ENCODE measurements at regions not wholly inside any gene's neighbourhood (a gene's known extent, or its start where the extent isn't known, plus 50 kb on each side); places are given as distances from the start of the nearest gene placed in this dataset.
A peak's percentile ranks its signal among the peaks of the same experiment; 100 is the strongest.
"Not testable (repeated sequence)": the region's sequence is repeated elsewhere in the genome, so short reads cannot be mapped to it uniquely, and the experiment has no call there.

DNA sequence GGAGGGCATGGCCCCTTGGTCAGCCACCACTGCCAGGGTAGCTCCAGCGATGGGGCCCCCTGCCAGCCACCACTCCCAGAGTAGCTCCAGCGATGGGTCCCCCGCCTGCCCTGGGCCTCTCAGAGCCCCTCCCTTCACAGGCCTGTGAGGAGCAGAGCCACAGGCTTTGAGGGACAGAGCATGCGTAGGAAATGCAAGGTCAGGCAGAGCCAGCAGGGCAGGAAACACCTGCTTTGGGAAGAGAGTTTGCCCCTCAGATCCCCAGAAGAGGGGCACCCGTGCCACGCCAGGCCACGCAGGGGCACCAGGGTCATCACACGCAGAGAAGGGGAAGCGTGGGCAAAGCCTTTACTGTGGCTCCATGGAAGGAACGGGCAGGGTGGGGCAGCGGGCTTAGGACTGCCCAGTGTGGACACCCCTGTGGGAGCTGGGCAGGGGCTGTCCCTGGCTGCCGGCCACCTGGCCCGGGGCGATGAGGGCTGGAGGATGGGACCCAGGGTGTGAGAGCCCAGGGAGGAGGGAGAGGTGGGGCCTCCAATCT is 477.8 kb downstream of the BRD1 start:
- DNase-seq (ENCODE audit: low read depth in 2 of 3, low spot score in 2 of 3), result peak in 1 of 3 donors; percentile 4

DNA sequence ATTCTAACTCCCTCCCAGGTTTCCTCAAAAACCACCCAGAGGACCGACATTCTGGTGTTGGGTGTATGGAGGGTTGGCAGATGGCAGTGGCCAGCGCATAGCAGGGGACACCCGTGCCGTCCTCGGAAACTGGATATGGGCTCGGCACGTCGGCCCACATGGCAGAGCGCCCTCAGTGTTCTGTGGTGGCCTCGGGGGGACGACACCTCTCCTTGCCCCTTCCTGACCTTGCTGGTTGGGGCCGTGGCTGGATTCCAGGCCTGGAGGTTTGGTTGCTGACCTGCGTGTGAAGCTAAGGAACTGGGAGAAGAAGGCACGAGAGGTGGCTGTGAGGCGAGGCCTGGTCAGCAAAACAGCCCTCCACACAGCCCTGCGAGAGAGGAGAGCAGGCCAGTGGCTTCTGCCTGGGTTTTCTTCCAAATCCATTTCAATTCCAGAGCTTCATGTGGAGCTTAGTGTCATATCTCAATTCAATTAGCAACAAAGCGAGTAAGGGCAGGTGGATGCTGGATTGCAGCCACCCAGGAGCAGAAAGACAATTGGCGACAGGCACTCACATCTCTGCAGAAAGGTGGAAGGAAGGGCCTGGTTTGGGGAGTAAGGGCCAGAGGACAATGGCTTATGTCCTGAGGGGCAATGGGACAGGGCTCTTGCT is 478.4 kb downstream of the BRD1 start:
- no peak for DNase-seq (ENCODE audit: low read depth in 2 of 3, low spot score in 2 of 3)

DNA sequence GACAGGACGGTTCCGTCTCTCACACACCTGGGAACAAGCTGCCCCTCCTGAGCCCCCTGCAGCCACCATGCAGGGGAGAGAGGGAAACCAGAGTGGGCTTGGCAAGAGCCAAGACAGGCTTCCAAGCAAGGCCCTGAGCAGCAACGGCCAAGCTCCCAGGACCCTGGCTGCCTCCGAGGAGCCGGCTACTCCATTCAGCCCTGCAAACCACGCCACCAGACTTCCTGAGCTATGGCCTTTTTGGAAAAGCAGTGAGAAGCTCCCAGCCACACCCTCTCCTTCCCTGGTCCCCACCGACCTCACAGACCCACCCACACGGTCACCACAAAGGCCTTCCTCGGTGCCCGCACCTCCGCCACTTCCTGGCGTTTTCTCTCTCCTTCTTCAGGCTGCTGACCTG is 479.0 kb downstream of the BRD1 start:
- no peak for DNase-seq (ENCODE audit: low read depth in 2 of 3, low spot score in 2 of 3)

DNA sequence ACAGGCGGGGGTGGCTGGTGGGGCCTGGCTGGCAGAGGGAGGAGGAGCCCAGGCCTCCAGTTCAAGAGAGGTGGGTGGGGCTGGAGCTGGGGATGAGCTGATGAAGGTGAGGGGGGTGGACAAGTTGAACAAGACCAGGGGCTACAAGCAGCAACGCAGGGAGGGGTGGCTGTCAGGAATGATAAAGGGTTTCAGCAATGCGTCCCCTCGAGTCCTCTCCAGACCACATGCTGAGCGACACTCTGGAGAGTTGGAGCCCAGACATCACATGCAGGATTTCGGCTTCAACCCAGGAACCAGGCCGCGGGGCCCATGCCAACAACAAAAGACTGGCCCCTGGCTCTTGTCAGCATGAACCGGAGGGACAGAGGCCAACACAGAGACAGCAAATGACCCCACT is 480.3 kb downstream of the BRD1 start:
- DNase-seq (ENCODE audit: low read depth in 2 of 3, low spot score in 2 of 3), result no peak

DNA sequence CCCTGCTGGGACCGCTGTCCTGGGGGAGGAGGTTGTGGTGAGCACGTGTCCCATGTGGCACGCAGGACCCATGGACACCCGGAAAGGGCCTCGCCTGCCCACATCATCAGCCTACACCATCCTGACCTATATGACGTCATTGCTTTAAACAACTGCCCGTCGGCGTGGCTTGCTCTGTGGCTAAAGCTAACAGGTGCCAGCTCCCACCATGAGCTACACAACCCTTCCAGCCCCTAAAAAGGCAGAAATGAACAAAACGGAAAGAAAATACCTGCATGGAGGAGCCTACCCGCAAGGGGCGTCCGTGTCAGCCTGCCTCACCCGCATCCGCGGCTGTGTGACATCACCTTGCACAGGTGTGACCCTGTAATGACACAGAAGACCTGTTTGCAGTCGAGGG is 481.8 kb downstream of the BRD1 start:
- DNase-seq (ENCODE audit: low read depth in 2 of 3, low spot score in 2 of 3), result no peak

DNA sequence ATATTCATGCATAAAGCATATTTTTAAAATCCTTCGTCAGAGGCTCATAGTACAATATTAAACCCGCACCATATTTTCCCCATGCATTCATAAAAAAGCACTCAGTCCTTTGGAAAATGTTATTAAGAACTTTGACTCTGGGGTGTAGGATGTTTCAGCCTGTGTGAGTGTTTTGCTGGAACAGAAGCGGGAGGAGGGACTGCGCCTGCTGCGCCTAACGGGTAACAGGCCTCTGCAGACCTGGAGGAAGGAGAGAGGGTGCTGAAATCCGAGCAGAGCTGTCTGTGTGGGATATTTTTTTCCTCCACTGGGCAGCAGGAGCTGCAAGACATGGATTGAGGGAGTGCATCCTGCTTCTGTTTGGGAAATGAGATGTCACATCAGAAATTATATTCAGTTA is 483.0 kb downstream of the BRD1 start:
- DNase-seq (ENCODE audit: low read depth in 2 of 3, low spot score in 2 of 3), result no peak

DNA sequence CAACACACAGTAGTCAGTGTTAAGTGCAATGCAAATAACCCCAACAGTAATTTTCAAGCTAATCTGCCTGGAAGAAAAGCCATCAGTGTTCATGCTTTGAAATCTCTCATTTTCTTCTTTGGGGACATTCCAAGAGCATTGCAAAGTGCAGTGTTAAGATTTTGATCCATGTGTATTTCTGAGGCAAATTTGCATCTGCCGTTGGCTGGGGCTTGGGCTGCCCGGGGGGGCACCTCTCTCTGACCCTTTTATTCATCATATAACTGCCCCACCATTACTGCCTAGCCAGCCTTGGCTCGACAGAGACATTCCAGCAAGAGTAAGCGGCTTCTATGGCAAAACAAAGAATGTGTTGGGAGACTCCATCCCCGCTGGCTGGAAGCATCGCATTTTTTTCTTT is 483.5 kb downstream of the BRD1 start:
- no peak for DNase-seq (ENCODE audit: low read depth in 2 of 3, low spot score in 2 of 3)

DNA sequence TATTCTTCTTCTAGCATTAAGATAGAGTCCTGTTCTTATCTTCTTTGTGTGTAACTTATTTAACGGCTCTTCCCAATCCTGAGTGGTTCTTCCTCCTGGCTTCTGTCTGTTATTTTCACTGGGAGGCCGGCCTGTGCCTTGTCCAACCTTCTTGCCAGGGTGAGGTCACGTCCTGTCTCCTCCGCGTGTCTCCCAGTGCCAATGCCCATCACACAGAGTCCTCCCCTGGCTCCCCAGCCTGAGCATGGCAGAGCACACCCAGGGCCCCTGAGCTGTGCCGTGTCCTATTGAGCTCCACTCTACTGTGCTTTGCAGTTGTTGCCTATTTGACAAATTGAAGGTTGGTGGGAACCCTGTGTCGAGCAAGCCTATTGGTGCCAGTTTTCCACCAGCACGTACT is 487.3 kb downstream of the BRD1 start:
- DNase-seq (ENCODE audit: low read depth in 2 of 3, low spot score in 2 of 3), result no peak

DNA sequence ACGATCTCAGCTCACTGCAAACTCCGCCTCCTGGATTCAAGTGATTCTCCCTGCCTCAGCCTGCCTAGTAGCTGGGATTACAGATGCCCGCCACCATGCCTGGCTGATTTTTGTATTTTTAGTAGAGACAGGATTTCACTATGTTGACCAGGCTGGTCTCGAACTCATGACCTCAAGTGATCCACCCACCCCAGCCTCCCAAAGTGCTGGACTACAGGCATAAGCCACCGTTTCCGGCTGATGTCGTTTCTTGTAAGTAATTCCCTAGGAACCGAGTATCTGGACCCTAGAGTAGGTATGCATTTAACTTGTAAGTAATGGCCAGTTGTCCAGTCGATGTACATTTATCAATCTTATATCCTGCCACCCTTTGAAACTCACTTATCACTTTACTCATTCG is 491.2 kb downstream of the BRD1 start:
- DNase-seq (ENCODE audit: low read depth in 2 of 3, low spot score in 2 of 3), result not testable (repeated sequence)

DNA sequence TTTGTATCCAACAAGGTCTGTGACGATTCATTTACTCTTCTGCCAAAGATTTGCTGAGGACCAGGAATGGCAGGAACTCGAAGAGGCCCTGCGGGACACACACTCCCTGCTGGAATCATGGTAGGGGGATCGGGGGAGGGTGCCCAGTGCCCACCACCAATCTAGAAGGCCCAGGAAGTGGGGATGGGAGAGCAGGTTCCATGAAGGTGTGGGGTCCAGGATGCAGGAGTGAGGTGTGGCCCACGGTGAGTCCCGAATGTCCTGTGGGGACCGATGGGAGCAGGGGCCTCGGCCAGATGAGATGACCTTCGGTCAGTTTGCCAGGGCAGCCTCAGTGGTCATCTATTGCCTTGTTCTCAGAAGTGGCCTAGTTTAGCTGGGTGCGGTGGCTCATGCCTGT is 492.7 kb downstream of the BRD1 start:
- DNase-seq (ENCODE audit: low read depth in 2 of 3, low spot score in 2 of 3), result no peak

DNA sequence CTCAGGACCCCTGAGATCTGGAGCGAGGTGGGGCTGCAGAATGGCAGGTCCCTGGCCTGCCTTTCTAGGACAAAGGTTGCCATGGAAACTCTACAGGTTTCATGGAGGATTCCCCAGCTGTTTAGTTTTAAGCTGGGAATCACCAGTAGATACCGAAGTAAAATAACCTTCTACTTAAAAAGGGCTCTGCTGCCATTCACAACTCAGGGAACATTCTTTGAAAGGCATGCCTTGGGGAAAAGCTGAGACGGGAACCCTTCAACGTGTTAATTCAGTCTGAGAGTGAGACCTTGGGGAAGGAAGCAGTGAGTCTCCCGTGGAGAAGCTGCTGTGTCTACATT is 493.3 kb downstream of the BRD1 start:
- DNase-seq (ENCODE audit: low read depth in 2 of 3, low spot score in 2 of 3), result no peak

DNA sequence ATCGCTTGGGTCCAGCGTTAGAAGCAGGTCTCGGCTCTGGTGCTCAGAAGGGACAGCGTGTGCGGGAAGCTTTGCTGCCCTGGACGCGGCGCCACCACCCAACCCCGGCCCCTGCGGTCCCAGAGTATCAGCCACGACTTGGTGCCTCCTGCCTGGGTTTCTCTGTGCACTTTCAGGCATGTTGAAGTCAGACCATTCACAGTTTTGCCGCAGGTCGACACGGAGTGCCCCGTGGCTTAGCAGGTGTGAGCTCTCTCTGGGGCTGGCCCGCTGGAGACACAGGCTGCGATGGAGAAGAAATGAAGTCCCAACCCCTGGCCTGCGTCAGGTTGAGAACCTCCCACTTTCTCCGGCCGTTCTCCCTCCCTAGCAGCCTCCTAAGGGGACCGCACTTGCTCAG is 494.5 kb downstream of the BRD1 start:
- DNase-seq (ENCODE audit: low read depth in 2 of 3, low spot score in 2 of 3), result no peak

DNA sequence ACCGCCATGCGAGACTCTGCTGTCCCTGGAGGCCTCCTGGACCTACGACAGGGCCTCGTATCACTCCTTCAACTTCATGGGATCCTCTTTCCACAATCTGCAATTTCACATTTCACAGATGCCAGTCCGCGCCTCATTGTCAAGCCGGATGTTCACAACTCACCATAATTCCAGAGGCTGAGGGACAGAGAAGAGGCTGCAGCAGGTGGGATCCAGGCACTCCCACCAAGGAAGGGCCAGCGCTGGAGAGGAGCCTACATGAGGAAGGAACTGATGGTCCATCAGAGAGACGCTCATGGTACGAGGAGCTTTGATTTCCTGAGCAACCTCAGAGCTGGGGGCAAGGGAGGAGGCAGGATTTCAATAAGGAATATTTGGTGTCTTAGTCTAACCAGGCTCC is 495.0 kb downstream of the BRD1 start:
- DNase-seq (ENCODE audit: low read depth in 2 of 3, low spot score in 2 of 3), result no peak

DNA sequence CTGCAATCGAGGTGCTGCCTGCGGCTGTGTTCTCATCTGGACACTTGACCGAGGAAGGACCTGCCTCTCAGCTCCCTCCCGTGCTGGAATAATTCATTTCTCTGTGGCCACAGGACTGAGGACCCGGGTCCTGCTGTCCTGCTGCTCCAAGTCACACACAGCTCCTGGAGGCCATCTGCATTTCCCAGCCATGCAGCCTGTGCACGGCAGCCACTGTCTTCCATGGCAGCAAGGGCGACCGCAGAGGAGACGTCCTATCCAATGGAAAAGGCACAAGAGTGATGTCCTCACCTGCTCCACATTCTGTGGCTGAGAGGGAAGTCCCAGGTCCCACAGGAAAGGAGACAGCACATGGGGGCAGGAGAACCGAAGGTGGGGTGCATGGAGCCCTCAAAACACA is 495.8 kb downstream of the BRD1 start:
- DNase-seq (ENCODE audit: low read depth in 2 of 3, low spot score in 2 of 3), result no peak

DNA sequence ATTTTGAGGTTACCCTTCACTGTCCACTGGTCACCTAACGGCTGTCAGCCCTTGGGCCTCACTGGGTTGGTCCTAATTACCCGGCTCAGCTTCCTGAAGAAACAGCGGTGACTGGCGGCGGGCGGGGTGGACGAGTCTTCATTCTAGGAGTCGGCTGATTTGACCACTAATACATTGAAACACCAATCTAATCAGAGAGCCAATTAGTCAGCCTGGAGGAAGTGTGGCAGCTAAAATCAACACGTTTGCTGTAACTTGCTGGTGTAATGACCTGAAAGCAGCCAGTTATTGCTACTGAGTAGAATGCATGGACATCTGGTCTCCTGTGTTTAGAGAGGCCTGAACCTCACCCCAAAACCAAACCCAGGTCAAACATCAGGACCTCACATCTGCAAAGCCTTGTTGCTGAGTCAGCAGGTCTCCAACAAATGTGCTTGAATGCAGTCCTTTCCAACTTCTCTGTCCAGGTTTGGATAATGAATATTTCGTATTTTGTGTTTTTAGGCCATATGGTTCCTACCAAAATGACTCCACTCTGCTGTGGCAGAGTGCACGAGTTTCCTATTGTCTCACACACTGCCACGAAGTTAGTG is 496.4 kb downstream of the BRD1 start:
- DNase-seq (ENCODE audit: low read depth in 2 of 3, low spot score in 2 of 3), result no peak

DNA sequence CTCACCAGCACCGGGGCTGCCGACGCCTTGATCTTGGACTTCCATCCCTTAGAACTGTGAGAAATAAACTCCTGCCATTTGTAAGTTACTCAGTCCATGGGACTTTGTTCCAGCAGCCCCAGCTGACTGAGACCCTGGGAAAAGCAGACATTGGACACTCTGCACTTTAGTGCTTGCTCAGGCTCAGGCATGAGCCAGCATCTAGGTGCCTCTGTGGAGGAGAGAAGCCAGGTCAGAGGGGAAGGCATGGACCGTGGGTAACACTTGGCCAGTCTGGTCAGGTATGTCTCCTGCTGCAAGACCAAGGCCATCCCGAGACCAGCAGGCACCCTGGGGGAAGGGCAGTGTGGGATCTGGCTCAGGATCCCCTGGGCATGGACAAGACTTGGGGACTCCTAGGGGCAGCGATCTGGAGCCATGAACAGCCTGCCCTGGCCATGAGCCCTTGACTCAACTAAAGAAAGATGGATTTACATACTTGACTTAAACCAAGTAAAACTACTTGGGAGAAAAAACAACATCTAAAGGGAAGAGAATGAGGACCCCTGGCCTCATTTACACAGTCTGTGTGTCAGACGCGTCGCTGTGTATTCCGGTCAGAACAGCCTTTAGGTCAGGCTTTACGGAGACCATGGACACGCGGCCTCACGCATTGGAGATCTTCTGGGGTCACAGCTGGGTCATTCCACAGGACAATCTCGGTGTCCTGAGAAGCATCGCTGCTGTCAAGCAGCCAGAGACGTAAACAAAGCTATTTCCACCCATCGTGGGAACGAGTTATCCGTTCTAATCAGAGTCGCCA is 497.1 kb downstream of the BRD1 start:
- no peak for DNase-seq (ENCODE audit: low read depth in 2 of 3, low spot score in 2 of 3)

DNA sequence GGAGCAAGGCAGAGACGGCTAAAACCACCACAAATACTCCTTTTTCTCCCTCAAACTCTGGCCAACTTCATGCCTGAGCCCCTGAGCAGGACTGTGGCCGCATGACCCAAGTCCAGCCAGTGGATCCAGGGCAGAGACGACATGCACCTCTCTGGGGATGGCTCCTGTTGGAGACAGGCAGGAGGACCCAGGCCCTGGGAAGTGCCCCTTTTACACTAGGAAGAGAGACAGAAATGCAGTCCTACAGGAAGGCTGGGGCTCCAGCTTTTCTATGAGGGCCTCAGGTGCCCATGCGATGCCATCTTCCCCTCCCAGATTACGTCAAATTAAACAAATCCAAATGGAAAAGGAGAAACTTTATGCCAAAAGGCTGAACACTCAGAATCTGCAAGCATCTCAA is 498.0 kb downstream of the BRD1 start:
- DNase-seq (ENCODE audit: low read depth in 2 of 3, low spot score in 2 of 3), result no peak

DNA sequence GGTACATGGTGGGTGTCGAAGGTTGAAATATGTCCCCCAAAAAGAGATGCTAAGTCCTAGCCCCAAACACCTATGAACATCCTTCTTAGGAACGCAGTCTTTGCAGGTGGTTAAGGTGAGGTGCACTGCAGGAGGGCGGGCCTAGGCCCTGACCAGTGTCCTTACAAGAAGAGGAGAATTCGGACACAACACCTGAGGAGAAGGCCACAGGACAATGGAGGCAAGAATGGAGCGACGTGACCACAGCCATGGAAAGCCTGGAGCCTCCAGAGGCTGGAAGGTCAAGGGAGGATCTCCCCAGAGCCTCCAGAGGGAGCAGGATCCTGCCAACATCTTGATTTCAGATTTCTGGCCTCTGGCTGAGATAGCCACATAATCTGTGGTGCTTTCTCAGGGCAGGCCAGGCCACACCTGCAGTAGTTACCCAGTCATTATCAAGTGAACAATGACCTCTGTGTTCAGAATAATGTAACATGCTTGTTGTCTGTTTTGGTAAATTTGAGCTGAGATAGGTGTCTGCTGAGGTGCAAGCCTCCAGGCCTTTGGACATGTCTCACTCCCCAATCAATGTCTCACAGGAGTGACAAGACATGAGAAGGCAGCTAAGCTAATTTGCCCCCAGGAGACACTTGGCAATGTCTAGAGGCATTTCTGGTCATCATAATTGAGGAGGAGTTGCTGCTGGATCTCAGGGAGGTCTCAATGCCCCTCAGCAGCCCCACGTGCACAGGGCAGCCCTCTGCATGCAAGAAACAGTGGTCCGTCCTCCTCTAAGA is 498.9 kb downstream of the BRD1 start:
- no peak for DNase-seq (ENCODE audit: low read depth in 2 of 3, low spot score in 2 of 3)

DNA sequence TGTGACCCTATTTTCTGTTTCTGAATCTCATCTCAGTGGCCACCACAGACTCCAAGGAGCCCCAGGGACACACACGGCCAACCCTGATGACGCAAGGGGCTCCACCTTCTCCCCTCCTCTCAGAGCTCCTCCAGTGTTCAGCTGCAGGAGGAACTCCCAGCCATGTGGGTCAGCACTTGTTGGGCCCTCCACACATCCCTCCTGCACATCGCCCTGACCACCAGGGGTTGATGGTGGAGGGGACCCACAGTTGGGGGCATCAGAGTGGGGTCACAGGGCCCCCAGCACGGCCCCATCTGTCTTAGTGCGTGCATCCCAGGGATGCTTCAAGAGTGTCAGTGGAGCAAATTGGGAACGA is 499.6 kb downstream of the BRD1 start:
- no peak for DNase-seq (ENCODE audit: low read depth in 2 of 3, low spot score in 2 of 3)

DNA sequence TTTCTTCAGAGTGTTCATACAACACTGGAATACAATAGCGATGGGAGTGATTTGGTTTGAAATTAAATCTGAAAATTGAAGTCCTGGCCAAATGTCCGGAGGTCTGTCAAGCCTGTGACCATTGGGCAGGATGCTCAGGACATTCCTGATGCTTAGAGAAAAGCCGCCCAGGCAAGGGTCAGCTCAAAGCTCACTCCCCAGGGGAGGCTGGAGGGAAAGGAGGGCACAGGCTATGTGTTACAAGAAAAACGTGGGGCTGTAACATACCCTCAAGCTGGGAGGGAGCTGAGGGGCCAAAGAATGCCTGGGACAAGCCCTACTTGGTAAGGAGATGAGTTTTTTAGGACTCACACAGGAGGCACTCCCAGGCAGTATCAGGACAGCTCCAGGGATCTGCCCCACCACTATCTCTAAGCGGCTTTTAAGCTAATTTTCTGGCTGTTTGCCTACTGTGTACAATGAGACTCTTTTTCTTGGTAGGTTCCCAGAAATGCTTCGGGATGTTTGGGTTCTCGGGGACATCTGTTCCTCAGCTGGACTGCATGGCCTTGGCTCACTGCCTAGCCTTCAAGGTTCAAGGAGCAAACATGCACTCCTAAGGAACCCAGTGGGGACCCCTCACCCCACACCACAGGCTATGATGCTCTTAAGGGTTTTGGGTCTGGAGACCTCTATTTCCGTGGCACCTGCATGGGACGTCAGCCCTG is 500.1 kb downstream of the BRD1 start:
- no peak for DNase-seq (ENCODE audit: low read depth in 2 of 3, low spot score in 2 of 3)

DNA sequence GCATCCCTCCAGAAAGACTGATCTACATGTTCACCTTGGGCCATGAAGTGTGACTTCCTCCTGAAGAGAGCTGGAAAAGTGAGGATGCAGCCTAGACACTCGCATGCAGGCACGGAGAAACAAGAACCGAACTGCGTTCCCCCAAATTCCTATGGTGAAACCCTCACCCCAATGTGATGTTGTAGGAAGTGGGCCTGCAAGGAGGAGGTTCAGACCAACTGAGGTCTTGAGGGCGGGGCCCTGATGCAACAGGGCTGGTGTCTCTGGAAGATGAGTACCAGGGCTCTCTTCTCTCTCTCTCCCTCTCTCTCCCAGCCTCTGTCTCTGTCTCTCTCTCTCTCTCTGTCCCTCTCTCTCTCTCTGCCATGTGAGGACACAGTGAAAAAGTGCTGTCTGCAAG is 501.1 kb downstream of the BRD1 start:
- DNase-seq (ENCODE audit: low read depth in 2 of 3, low spot score in 2 of 3), result no peak

All from hematopoietic multipotent progenitor cell (in vitro differentiated cells).